ENCODE measurements at regions not wholly inside any gene's neighbourhood (a gene's known extent, or its start where the extent isn't known, plus 50 kb on each side); places are given as distances from the start of the nearest gene placed in this dataset.

GRCh38 chr7:20062932-20063331 lies 154.3 kb downstream of the MACC1 start:
- H3K27me3 ChIP-seq (replicated peaks; ENCODE audit: insufficient read depth, low read depth, low read length, poor library complexity) = peaks cover 8% of the 10 kb centered on the region
- no peaks in the 10 kb centered on the region for H3K36me3 ChIP-seq (ENCODE audit: insufficient read depth, low read length, poor library complexity, severe bottlenecking)
- no peak overlapping the region for H3K27ac ChIP-seq (ENCODE audit: low read depth, low read length, poor library complexity, severe bottlenecking)
- no TSS peak for BruUV-seq (replicated peaks)
- H3K4me3 ChIP-seq (ENCODE audit: low read depth, low read length, poor library complexity, severe bottlenecking) = no peak overlapping the region
- TF ChIP-seq EZH2 (IDR thresholded peaks at IDR 0.05; ENCODE audit: borderline replicate concordance, low read depth, low read length, poor library complexity, severe bottlenecking) = no peak
- TF ChIP-seq CTCF (conservative IDR thresholded peaks at IDR 0.05; ENCODE audit: low read depth, low read length) = no peak
- H3K9me3 ChIP-seq (ENCODE audit: low read depth, low read length, poor library complexity, severe bottlenecking) = no peaks in the 10 kb centered on the region
- H3K4me1 ChIP-seq (ENCODE audit: insufficient read depth, low read length, poor library complexity, severe bottlenecking) = no peaks in the 10 kb centered on the region
- intact Hi-C loops (cut with micrococcal nuclease; ENCODE audit: unreplicated experiment) = no loop called here
- no peak for DNase-seq (ENCODE audit: low spot score)
- ChIA-PET CTCF (no interaction called here), POLR2A (ENCODE audit: low non-redundant PET) (no interaction called here)

- BruUV-seq (replicated peaks) = no TSS peak
- CTCF ChIA-PET = no interaction called here
- H3K9me3 ChIP-seq (ENCODE audit: low read depth, low read length, poor library complexity, severe bottlenecking) = no peaks in the 10 kb centered on the region
These were observed 163.7 kb downstream of the MACC1 start for GRCh38 chr7:20053334-20054104.

GRCh38 chr7:20050241-20050966 lies 166.8 kb downstream of the MACC1 start:
- DNase-seq (ENCODE audit: low spot score) = no peak
- ChIA-PET CTCF (no interaction called here), POLR2A (ENCODE audit: low non-redundant PET) (no interaction called here)
- H3K4me1 ChIP-seq (ENCODE audit: insufficient read depth, low read length, poor library complexity, severe bottlenecking) = no peaks in the 10 kb centered on the region
- TF ChIP-seq CTCF (conservative IDR thresholded peaks at IDR 0.05; ENCODE audit: low read depth, low read length) = no peak
- no peak for TF ChIP-seq EZH2 (IDR thresholded peaks at IDR 0.05; ENCODE audit: borderline replicate concordance, low read depth, low read length, poor library complexity, severe bottlenecking)
- H3K9me3 ChIP-seq (ENCODE audit: low read depth, low read length, poor library complexity, severe bottlenecking) = no peaks in the 10 kb centered on the region
- H3K36me3 ChIP-seq (ENCODE audit: insufficient read depth, low read length, poor library complexity, severe bottlenecking) = no peaks in the 10 kb centered on the region
- no peak overlapping the region for H3K27ac ChIP-seq (ENCODE audit: low read depth, low read length, poor library complexity, severe bottlenecking)
- intact Hi-C loops (cut with micrococcal nuclease; ENCODE audit: unreplicated experiment) = no loop called here
- peaks cover 31% of the 10 kb centered on the region for H3K27me3 ChIP-seq (replicated peaks; ENCODE audit: insufficient read depth, low read depth, low read length, poor library complexity)
- H3K4me3 ChIP-seq (ENCODE audit: low read depth, low read length, poor library complexity, severe bottlenecking) = no peak overlapping the region
- no TSS peak for BruUV-seq (replicated peaks)

More at GRCh38 chr7:20053334-20054104, 163.7 kb downstream of the MACC1 start:
- no peak for TF ChIP-seq EZH2 (IDR thresholded peaks at IDR 0.05; ENCODE audit: borderline replicate concordance, low read depth, low read length, poor library complexity, severe bottlenecking)
- TF ChIP-seq CTCF (conservative IDR thresholded peaks at IDR 0.05; ENCODE audit: low read depth, low read length) = no peak
- no peak for DNase-seq (ENCODE audit: low spot score)
- no peaks in the 10 kb centered on the region for H3K36me3 ChIP-seq (ENCODE audit: insufficient read depth, low read length, poor library complexity, severe bottlenecking)
- POLR2A ChIA-PET (ENCODE audit: low non-redundant PET) = no interaction called here
- no peaks in the 10 kb centered on the region for H3K4me1 ChIP-seq (ENCODE audit: insufficient read depth, low read length, poor library complexity, severe bottlenecking)
- no peak overlapping the region for H3K4me3 ChIP-seq (ENCODE audit: low read depth, low read length, poor library complexity, severe bottlenecking)
- intact Hi-C loops (cut with micrococcal nuclease; ENCODE audit: unreplicated experiment) = no loop called here
- peaks cover 31% of the 10 kb centered on the region for H3K27me3 ChIP-seq (replicated peaks; ENCODE audit: insufficient read depth, low read depth, low read length, poor library complexity)
- H3K27ac ChIP-seq (ENCODE audit: low read depth, low read length, poor library complexity, severe bottlenecking) = no peak overlapping the region
